Anterior cingulate cortex (tissue), 58 donors: ENCODE measurements at regions not wholly inside any gene's neighbourhood (a gene's known extent, or its start where the extent isn't known, plus 50 kb on each side); places are given as distances from the start of the nearest gene placed in this dataset.

Experiments
- DNase-seq, 58 donors: peaks; one replicate each; lab custom pipeline; 2025; lab: John Stamatoyannopoulos, UW

- no peak for DNase-seq
Observed at GRCh38 chr3:28934126-28934813, 346.6 kb upstream of the RBMS3 start.

DNA sequence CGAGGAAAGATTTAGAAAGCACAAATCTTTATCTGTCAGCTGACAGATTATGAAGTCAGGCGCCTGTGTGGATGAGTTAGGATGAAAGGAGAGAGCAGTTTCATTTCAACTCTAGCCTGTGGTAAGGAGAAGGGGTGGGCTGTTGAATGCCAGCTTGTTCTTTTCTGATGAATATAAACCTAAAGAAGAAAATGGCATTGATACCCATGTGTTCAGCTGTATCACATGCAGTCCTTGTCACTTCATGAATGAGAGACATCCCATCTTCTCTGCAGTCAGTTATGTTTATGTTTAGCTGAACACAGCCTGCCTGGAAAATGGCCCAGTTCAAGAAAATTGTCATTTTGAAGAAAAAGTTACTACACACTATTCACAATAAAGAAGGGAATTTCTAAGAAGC, 345.7 kb upstream of the RBMS3 start:
- no peak for DNase-seq

GRCh38 chr3:28936154-28936553, 344.7 kb upstream of the RBMS3 start:
- no peak for DNase-seq

- peak in 24 of 58 donors; percentile 1 to 69 (median 10) for DNase-seq
Observed at GRCh38 chr3:28940530-28940929, 340.3 kb upstream of the RBMS3 start.

DNA sequence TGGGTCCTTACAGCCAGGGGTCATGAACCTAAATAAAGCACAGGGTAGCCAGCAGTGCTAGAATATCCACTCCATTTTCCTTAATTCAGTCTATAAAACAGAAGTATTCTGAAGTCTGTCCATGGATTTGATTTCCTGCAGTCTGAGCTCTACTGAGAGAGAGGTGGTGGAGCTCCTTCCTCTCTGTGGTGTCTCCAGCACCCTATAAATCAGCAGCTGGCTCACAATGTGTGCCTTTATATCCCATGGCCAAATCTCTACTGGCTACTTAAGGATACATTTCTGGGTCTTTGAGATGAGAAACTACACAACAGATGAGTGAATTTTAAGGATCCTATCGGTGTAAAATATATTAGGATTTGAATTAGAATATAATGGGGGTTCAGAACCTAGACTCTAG, 339.9 kb upstream of the RBMS3 start:
- no peak for DNase-seq

DNA sequence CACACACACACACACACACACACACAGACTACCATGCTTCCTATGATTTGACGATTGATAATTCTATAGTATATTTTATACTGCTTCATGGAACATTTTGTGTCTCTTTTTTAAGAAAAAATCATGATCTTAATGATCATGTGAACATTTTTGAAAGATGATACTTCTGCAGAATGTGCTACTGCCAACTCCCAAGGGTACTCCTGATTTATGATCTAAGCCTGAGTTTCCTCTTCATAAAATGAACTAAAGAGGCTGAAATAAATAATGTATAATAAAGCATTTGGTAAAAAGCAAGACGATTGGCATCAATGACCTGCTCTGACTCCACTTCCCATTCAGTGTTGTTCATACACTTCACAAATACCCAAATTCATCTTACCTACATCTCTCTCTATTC, 333.8 kb upstream of the RBMS3 start:
- no peak for DNase-seq

- DNase-seq, result no peak
Observed at GRCh38 chr3:28947751-28948150, 333.1 kb upstream of the RBMS3 start.

DNA sequence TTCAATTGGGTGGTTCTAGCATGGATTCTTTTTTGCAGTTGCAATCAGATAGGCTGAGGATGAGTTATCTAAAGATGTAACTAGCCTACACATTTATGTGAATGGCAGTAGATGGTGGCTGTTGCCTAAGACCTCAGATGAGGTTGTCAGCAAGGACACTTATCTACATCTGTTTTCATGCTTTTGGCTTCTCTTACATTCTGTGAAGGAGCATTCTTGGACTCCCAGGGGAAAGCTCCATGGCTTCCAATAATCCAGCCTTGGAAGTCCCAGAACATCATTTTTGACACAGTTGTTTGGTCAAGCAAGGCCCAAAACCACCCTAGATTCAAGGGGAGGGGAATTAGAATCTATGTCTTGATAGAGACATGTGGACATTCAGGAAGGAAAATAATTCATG, 332.2 kb upstream of the RBMS3 start:
- DNase-seq, result no peak

DNA sequence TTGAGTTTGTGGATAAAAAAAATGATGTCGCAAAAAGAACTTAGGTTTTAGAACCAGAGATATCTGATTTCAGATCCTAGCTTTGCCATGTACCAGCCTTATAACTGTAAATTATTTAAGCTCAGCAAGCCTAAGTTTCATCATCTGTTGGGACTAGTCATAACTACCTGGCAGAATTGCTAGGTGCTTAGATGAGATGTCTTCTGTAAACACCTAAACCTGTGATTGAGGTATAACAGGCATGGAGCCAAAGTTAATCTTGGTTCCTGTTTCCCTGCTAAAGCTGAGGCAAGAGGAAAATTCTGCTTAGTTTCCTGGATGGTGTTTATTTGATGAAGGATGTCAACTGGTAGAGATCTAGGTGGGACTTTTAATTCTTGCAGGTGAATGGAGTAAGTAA, 331.3 kb upstream of the RBMS3 start:
- DNase-seq, result no peak

GRCh38 chr3:28950614-28951013, 330.3 kb upstream of the RBMS3 start:
- DNase-seq, result no peak

- no peak for DNase-seq
Observed at GRCh38 chr3:28951772-28952556, 328.9 kb upstream of the RBMS3 start.

- no peak for DNase-seq
Observed at GRCh38 chr3:28958656-28959055, 322.2 kb upstream of the RBMS3 start.

DNA sequence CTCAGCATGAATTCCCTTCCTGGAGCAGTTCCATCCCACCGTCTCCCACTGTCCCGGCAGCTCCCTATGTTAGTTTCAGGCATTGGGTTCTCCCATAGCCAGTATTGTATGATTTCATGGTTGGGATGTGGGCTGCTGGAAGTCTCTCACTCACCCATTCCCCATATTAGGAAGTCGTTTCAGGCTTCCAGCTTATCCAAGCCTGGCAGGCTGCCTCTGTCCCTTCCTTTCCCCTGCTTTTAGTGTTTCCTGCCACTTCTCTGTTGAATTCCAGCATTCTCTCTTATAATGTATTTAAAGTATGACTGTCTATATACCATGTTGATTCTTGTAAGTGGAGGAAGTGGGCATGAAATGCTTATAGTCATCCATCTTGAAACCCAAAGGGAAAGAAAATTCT, 309.7 kb upstream of the RBMS3 start:
- no peak for DNase-seq

GRCh38 chr3:28972921-28973320, 307.9 kb upstream of the RBMS3 start:
- DNase-seq, result no peak

- DNase-seq, result no peak
Observed at GRCh38 chr3:28973609-28974008, 307.3 kb upstream of the RBMS3 start.

- DNase-seq, result no peak
Observed at GRCh38 chr3:28978092-28978491, 302.8 kb upstream of the RBMS3 start.

DNA sequence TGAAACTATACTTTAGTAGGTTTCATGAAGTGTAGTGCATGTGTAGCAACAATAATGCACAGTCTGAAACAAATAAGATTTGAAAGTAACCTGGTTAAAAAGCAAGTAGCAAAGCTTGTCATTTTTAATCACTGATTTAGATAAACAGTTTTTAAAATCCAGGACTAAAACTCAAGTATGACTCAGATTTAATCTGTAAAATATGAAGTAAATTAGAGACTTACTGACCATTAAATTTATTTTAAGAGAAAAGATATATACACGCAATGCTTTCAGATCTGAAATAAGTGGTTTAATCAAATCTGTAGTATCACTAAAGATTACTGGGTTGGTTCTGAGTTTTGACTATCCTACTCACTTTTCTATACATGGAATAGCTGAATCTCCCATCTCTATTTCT, 300.7 kb upstream of the RBMS3 start:
- no peak for DNase-seq

GRCh38 chr3:28980631-28981030, 300.2 kb upstream of the RBMS3 start:
- DNase-seq, result no peak

DNA sequence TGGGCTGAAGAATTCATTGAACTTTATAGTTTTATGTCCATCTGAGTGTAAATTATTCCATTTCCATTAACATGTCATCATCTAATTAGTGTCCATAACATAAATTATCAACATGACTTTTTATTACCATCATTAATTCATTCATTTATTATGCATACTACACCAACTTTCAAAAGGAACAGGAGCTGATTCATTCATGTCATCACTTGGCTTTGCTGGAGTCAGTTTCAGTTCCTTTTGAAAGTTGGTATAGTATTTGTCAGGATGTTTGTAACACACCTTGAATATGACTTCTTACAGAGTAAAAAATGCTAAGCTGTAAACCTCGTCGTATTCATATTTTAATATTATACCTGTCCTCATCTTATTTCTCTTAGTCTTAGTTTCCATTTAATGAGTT, 298.0 kb upstream of the RBMS3 start:
- no peak for DNase-seq

DNA sequence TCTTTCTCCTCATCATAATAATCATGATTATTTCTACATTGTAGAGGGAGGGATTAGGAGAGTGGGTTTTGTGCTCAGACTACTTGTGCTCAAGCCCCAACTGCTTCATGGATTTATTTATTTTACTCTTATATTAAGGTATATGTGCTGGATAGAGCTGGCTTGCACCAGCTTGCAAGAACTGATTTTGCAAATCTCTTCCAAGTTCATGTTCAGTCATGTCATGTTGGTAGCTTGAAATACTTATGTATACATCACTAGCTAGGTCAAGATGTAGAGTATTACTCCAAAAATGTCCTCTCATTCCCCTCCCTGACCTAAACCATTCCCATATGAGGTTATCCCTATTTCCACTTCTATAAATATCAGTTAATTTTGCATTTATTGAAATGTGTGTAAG, 293.9 kb upstream of the RBMS3 start:
- DNase-seq, result no peak

- no peak for DNase-seq
Observed at GRCh38 chr3:28989646-28990089, 291.2 kb upstream of the RBMS3 start.
